GM18508 (cell line): ENCODE measurements at regions not wholly inside any gene's neighbourhood (a gene's known extent, or its start where the extent isn't known, plus 50 kb on each side); places are given as distances from the start of the nearest gene placed in this dataset.

Experiments used
- ATAC-seq: cut with Tn5 transposase; IDR thresholded peaks from one replicate; pipeline ENCODE4 v1.9.1; 2021; ENCODE audit warnings: moderate number of reproducible peaks; ENCODE audit not compliant: insufficient read depth, unreplicated experiment

DNA sequence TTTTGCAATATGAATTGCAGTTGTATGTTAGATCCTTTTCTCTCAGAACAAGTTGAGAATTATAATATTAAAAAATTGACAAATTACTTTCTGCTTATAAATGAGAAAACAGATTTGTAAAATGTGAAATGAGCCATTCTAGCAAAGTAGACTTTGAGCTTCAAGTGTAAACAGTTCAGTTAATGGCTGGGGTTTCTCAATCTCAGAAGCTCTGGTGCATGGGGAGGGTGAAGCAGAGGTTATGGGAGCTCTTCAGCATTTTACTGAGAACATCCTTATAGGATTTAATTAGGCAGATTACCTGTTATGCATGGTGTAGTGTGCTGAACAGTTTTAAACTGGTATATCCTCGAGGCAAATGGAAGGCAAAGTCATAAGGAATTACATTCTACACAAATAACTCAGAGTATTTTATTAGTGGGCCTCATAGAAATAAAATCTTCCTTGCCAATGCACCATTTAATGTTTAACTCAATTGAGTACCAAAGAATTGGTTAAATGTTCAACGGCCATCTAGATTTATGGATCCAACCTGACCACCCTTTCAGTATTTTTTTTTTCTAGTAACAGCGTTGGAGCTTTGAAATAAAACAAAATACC lies 1143.6 kb upstream of the ADGRL2 start:
- no peak for ATAC-seq

GRCh38 chr1:80656641-80657040 lies 1144.1 kb upstream of the ADGRL2 start:
- ATAC-seq, result peak; percentile 52

- peak; percentile 88 for ATAC-seq
These were observed 1144.6 kb upstream of the ADGRL2 start for GRCh38 chr1:80656014-80656636.

GRCh38 chr1:80646053-80646452 lies 1154.7 kb upstream of the ADGRL2 start:
- ATAC-seq, result no peak

DNA sequence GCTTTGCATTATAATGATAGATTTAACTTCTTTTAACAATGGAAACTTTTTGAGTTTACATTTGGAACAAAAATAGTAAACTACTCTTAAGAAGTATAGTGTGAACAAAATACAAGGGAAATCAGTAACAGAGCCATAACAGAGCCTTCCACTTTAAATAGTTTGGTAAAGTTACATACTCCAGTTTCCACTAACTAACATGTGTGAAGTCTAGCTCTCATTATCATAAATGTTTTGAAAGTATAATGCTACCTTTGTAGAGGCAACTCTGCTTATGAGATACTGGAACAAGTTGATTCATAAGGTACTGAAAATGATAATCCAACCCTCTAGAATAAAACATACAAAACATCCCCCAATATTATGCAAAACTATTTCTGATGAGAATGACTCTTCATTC lies 1155.1 kb upstream of the ADGRL2 start:
- ATAC-seq, result no peak

GRCh38 chr1:80640978-80641377 lies 1159.8 kb upstream of the ADGRL2 start:
- peak; percentile 36 for ATAC-seq

DNA sequence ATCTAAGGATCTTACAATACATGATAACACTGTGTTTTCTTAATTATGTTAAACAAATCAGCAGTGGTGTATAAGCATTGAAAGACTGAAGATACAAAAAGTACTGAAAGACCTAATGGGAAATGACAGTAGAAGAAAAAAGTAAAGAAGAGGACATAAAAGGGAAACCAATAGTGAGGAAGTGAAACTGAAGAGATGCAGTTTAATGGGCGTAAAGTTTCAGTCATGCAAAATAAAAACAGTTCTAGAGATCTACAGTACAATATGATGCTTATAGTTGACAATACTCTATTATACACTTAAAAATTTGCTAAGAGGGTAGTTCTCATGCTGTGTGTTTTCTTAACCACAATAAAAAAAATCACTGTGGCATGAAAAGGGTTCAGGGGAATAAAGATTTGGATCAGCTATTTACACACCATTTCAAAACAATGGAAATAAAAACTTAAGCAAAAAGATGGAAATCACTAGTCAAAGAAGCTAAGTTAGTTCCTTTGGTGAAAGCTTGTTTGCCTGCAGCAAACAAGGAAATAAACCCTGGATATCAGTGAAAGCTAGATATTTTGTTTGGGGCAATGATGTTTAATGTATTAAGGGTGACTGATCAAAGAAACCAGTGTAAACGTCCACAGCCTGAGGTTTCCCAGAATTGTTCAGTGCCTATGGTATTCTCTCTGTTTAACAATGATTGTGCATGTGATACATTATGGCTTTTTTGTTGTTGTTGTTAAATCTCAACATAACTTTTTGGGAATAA lies 1160.8 kb upstream of the ADGRL2 start:
- ATAC-seq, result peak; percentile 99

- ATAC-seq, result no peak
These were observed 1166.6 kb upstream of the ADGRL2 start for GRCh38 chr1:80633947-80634706.

- ATAC-seq, result no peak
These were observed 1168.5 kb upstream of the ADGRL2 start for GRCh38 chr1:80632284-80632683.

- ATAC-seq, result peak; percentile 96
These were observed 1171.4 kb upstream of the ADGRL2 start for GRCh38 chr1:80629304-80629837.

- no peak for ATAC-seq
These were observed 1176.1 kb upstream of the ADGRL2 start for GRCh38 chr1:80624682-80625081.

- ATAC-seq, result no peak
These were observed 1193.7 kb upstream of the ADGRL2 start for GRCh38 chr1:80607064-80607463.

DNA sequence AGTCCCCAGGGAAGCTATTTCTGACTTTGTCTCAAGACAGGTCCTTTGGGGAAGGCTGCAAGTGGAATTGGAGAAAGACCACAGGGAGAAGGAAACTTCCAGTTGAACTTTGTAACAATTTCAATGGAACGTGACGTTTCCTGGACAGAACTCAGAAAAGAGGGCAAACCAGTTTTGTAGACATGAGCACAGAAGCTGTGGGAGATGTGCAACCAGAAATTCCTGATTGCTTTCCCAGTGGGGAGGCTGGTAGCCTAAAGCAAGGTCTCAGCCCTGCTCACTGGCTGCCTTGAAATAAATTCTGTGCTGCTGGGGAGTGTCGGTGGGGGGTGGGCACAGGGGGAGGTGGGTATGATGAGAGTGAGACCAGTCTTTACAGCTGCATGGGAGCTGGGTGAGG lies 1206.7 kb upstream of the ADGRL2 start:
- no peak for ATAC-seq

GRCh38 chr1:80593197-80593596 lies 1207.5 kb upstream of the ADGRL2 start:
- ATAC-seq, result no peak

- no peak for ATAC-seq
These were observed 1217.8 kb upstream of the ADGRL2 start for GRCh38 chr1:80582980-80583379.

GRCh38 chr1:80579055-80579454 lies 1221.7 kb upstream of the ADGRL2 start:
- ATAC-seq, result no peak

GRCh38 chr1:80566867-80567266 lies 1233.9 kb upstream of the ADGRL2 start:
- no peak for ATAC-seq

DNA sequence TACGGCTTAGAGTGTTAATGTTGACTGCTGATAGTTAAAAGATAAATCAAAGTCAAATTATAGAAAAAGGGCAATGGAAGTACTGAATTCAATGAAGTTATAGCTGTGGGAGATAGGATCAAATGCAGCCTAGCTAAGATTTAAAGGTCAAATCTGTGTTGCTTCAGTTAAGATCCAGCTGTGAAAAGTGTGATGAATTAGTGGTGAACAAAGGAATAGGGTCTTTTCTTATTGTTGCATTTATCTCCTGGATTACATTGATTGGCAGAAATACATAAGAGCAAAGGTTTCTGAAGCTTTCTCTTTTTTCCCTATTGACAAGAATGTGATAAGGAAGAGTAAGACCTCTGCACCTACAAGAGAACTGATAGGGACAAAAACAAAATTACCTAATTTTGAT lies 1234.6 kb upstream of the ADGRL2 start:
- no peak for ATAC-seq

- ATAC-seq, result no peak
These were observed 1235.3 kb upstream of the ADGRL2 start for GRCh38 chr1:80565406-80565805.

DNA sequence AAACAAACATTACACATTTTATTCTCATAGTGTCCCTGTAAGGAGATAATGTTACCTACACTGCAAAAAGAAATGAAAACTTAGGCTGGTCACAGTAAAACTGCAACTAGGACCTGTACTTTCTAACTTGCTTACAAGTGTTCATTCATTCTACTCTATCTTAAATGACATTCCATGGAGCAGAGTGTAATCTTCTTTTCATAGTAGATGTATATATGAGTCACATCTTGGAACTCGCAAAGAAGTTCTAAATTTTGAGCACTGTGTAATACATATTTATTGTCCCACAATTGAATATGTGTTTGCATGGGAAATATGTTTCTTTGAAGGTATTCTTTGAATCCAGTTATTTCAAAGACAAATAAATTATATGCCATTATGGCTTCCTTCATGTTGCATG lies 1258.5 kb upstream of the ADGRL2 start:
- no peak for ATAC-seq

DNA sequence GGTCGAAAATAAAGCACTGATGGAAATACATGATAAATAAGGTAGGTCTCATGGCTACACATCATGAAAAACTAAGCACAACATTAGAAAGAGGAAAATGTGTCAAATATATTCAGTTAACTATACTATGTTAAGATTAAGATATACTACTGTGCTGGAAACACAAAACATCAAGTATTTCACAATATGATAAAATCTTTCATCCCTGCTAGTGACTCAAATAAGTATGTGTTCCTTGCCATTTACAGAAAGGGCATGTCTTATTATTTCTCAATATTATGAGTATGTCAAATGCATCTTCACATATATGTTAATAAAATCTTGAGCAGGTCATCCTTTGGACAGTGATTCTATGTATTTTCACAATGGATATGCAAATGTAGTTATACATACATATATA lies 1260.1 kb upstream of the ADGRL2 start:
- ATAC-seq, result no peak
